OCI-LY7 (cell line): ENCODE measurements at regions not wholly inside any gene's neighbourhood (a gene's known extent, or its start where the extent isn't known, plus 50 kb on each side); places are given as distances from the start of the nearest gene placed in this dataset.

Experiments used
- BruUV-seq: library from RNA; stranded (reverse); fragments of 400-500 nt; replicated peaks from 2 replicates; lab custom pipeline; 2021; lab: Mats Ljungman, UMichigan
- CTCF ChIA-PET: fragments of 300-600 bp; sonication (Branson Sonifier 250); formaldehyde crosslinking; loops from one replicate; lab custom pipeline; 2022; ENCODE audit warnings: antibody characterized with exemption; ENCODE audit not compliant: unreplicated experiment; lab: Charles Lee
- POLR2A ChIA-PET: fragments of 300-600 bp; sonication (Branson Sonifier 250); formaldehyde crosslinking; loops from one replicate; lab custom pipeline; 2022; ENCODE audit warnings: antibody characterized with exemption; lab: Charles Lee
- DNase-seq: peaks from one replicate; pipeline ENCODE4 v3.0.0-alpha.2; 2015; ENCODE audit warnings: low spot score
- H2AFZ ChIP-seq: fragments of 200-600 bp; sonication (generic), shearing (Covaris generic); 2 replicates; pipeline ENCODE4 v1.6.1; 2014; ENCODE audit warnings: mild to moderate bottlenecking, antibody characterized with exemption, low read length, moderate library complexity
- H3K27ac ChIP-seq: fragments of 200-600 bp; sonication (generic); 2 replicates; pipeline ENCODE4 v1.5.1; 2014; ENCODE audit warnings: mixed run types, low read depth, mild to moderate bottlenecking, moderate library complexity, low read length, inconsistent platforms; ENCODE audit not compliant: poor library complexity, severe bottlenecking
- H3K36me3 ChIP-seq: fragments of 200-600 bp; sonication (generic); 2 replicates; pipeline ENCODE4 v1.6.1; 2014; ENCODE audit warnings: mild to moderate bottlenecking, antibody characterized with exemption, low read length, moderate library complexity, mixed read lengths; ENCODE audit not compliant: insufficient read depth
- H3K4me1 ChIP-seq: fragments of 200-600 bp; sonication (generic); 2 replicates; pipeline ENCODE4 v1.5.1; 2014; ENCODE audit warnings: mild to moderate bottlenecking, low read length; ENCODE audit not compliant: insufficient read depth, poor library complexity, severe bottlenecking
- H3K4me2 ChIP-seq: fragments of 200-600 bp; sonication (generic); 2 replicates; pipeline ENCODE4 v1.6.1; 2014; ENCODE audit warnings: mild to moderate bottlenecking, low read length
- H3K4me3 ChIP-seq: fragments of 200-600 bp; sonication (generic); 2 replicates; pipeline ENCODE4 v1.5.1; 2014; ENCODE audit warnings: mild to moderate bottlenecking, low read depth, low read length; ENCODE audit not compliant: poor library complexity, severe bottlenecking
- H3K79me2 ChIP-seq: fragments of 200-600 bp; sonication (generic); 2 replicates; pipeline ENCODE4 v1.6.1; 2016; ENCODE audit warnings: low read depth, mild to moderate bottlenecking, low read length, moderate library complexity, mixed read lengths; ENCODE audit not compliant: insufficient read depth
- H3K9me2 ChIP-seq: fragments of 200-600 bp; sonication (generic); 2 replicates; pipeline ENCODE4 v1.6.1; 2016; ENCODE audit warnings: mild to moderate bottlenecking, low read length, mixed read lengths; ENCODE audit not compliant: insufficient read depth
- H3K9me3 ChIP-seq: fragments of 200-600 bp; sonication (generic); 2 replicates; pipeline ENCODE4 v1.6.1; 2014; ENCODE audit warnings: mild to moderate bottlenecking, mixed run types, low read length, mixed read lengths
- H4K20me1 ChIP-seq: fragments of 200-600 bp; sonication (generic); 2 replicates; pipeline ENCODE4 v1.6.1; 2014; ENCODE audit warnings: mild to moderate bottlenecking, antibody characterized with exemption, low read length, moderate library complexity, mixed read lengths; ENCODE audit not compliant: insufficient read depth
- EZH2phosphoT487 ChIP-seq: fragments of 200-600 bp; sonication (generic); IDR thresholded peaks from 2 replicates; pipeline ENCODE4 v1.6.1; 2018; ENCODE audit warnings: low read depth, borderline replicate concordance, mild to moderate bottlenecking, mixed run types, antibody characterized with exemption, low read length, moderate library complexity, mixed read lengths
- intact Hi-C: fragments of 100-400 bp; cut with micrococcal nuclease; formaldehyde crosslinking; loops from one replicate; pipeline ENCODE4 v1.10.0; 2022; ENCODE audit not compliant: unreplicated experiment
- TF ChIP-seq, protein P1 (sequence below): fragments of 200-600 bp; sonication (generic); conservative IDR thresholded peaks from 2 replicates; pipeline ENCODE4 v1.5.1; 2014; ENCODE audit warnings: mild to moderate bottlenecking, antibody characterized with exemption, low read length, moderate library complexity, mixed read lengths

GRCh38 chr9:82679472-82679871 is 383.5 kb downstream of the RASEF start:
- intact Hi-C loops, result no loop called here
- Histone ChIP-seq H3K4me2 (no peak overlapping the region), H4K20me1 (no peaks in the 10 kb centered on the region), H3K9me2 (no peaks in the 10 kb centered on the region), H3K4me3 (no peak overlapping the region), H3K36me3 (no peaks in the 10 kb centered on the region), H3K27ac (no peak overlapping the region), H2AFZ (no peak overlapping the region), H3K79me2 (no peaks in the 10 kb centered on the region), H3K4me1 (no peaks in the 10 kb centered on the region), H3K9me3 (no peaks in the 10 kb centered on the region)
- no peak for TF ChIP-seq EZH2phosphoT487
- TF ChIP-seq, protein P1, sequence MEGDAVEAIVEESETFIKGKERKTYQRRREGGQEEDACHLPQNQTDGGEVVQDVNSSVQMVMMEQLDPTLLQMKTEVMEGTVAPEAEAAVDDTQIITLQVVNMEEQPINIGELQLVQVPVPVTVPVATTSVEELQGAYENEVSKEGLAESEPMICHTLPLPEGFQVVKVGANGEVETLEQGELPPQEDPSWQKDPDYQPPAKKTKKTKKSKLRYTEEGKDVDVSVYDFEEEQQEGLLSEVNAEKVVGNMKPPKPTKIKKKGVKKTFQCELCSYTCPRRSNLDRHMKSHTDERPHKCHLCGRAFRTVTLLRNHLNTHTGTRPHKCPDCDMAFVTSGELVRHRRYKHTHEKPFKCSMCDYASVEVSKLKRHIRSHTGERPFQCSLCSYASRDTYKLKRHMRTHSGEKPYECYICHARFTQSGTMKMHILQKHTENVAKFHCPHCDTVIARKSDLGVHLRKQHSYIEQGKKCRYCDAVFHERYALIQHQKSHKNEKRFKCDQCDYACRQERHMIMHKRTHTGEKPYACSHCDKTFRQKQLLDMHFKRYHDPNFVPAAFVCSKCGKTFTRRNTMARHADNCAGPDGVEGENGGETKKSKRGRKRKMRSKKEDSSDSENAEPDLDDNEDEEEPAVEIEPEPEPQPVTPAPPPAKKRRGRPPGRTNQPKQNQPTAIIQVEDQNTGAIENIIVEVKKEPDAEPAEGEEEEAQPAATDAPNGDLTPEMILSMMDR, result no peak
- CTCF ChIA-PET, result no interaction called here
- BruUV-seq, result no TSS peak
- DNase-seq, result no peak
- POLR2A ChIA-PET, result no interaction called here

- Histone ChIP-seq H2AFZ (no peak overlapping the region), H3K4me1 (no peaks in the 10 kb centered on the region), H4K20me1 (no peaks in the 10 kb centered on the region), H3K4me2 (no peak overlapping the region), H3K79me2 (no peaks in the 10 kb centered on the region), H3K27ac (no peak overlapping the region), H3K9me3 (no peaks in the 10 kb centered on the region), H3K4me3 (no peak overlapping the region), H3K9me2 (no peaks in the 10 kb centered on the region), H3K36me3 (no peaks in the 10 kb centered on the region)
- BruUV-seq, result no TSS peak
- DNase-seq, result no peak
- POLR2A ChIA-PET, result no interaction called here
- CTCF ChIA-PET, result no interaction called here
- intact Hi-C loops, result no loop called here
- TF ChIP-seq, protein P1, result no peak
Observed at GRCh38 chr9:82680179-82680935, 382.6 kb downstream of the RASEF start.

- ChIA-PET CTCF (no interaction called here), POLR2A (no interaction called here)
- Histone ChIP-seq H3K4me1 (no peaks in the 10 kb centered on the region), H4K20me1 (no peaks in the 10 kb centered on the region), H2AFZ (no peak overlapping the region), H3K27ac (no peak overlapping the region), H3K4me3 (no peak overlapping the region), H3K9me3 (no peaks in the 10 kb centered on the region), H3K36me3 (no peaks in the 10 kb centered on the region), H3K9me2 (no peaks in the 10 kb centered on the region), H3K79me2 (no peaks in the 10 kb centered on the region), H3K4me2 (no peak overlapping the region)
- intact Hi-C loops, result no loop called here
- TF ChIP-seq, protein P1, result no peak
- BruUV-seq, result no TSS peak
- DNase-seq, result no peak
Observed at GRCh38 chr9:82681809-82682208, 381.1 kb downstream of the RASEF start.
